HS-5 (cell line): ENCODE measurements at regions not wholly inside any gene's neighbourhood (a gene's known extent, or its start where the extent isn't known, plus 50 kb on each side); places are given as distances from the start of the nearest gene placed in this dataset.

Source experiments
- DNase-seq: peaks from one replicate; pipeline ENCODE4 v3.0.0-alpha.2; 2012; ENCODE audit warnings: low read depth

DNA sequence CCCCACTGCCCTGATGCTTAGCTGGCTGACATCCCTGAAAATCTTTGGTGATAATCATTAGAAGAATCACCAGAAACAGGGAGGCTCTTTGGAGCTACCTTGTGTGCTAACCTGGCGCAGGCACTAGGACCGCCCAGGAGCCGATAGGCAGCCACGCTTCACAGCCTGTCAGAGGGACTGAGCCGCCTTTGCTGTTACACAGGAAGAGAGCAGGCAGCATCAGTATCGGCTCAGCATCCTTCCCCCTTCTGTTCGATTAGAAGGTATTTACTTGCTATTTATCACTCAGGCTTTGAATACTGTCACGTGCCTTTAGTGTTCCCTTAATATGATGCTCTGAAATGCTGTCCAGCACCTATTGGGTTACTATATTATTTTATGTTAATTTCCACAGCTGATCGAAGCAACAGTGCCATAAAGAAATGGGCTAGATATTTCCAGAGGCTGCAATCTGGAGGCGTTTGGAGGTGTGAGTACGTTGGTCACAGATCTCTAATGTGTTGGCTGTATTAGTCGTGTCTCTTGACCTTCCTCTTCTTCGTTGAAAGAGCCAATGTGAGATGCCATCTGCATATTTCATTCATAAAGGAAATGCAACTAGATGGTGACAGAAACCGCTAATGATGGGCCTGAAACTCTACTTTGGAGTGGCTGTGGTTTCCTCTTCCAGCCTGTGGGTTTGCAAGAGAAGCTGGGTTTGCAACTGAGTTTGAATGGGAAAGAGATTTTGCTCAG, 110.4 kb upstream of the RAB27B start:
- DNase-seq, result no peak

DNA sequence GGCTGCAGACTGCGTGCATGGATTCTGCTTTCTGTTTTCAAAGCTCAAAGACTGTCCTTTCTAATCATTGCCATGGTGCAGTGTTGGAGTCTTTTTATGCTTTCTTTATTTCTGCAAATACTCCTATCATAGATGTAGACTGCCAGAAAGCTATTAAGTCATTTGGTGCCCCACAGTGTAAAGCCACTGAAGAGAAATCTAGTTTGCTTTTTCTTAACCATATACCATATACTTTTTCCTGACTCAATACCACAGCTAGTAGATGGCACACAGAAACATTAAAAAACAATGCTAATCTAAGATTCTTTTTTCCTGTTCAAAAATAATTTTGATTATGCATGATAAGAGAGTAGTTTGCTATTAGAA, 109.9 kb upstream of the RAB27B start:
- no peak for DNase-seq

DNA sequence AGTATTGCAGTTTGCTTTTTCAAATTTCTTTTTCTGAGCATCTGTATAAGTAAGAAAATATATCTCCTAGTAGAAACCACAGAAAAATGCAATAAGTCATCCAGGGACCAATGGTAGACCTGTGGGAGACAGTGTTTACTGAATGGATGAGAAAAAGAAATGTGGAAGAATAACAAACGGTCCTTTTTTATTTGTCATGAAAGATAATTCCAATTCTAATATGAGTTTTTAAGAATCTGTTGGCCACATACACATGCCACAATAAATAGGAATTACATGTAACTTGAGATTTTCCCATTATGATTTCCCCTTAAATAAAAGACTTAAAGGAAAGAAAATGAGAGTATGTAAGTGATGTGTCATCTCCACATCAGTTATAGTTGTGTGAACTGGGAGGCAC, 107.7 kb upstream of the RAB27B start:
- DNase-seq, result no peak

DNA sequence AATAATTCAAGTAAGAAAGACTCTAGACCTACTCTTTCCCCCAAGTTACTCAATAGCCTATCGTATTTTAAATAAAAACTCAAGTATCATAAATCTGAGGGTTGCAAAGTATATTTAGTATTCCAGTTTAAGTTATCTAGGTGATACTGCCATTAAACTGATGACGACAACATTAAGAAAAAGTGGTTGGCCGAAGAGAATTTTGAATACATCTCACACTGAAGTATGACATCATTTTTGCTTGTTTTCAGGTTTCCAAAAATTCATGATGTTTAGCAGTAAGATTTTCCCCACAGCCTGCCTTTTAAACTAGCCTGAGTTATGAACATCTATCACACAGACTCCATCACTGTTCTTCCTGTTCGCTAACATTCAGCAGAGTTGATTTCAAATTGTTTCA, 102.1 kb upstream of the RAB27B start:
- no peak for DNase-seq

DNA sequence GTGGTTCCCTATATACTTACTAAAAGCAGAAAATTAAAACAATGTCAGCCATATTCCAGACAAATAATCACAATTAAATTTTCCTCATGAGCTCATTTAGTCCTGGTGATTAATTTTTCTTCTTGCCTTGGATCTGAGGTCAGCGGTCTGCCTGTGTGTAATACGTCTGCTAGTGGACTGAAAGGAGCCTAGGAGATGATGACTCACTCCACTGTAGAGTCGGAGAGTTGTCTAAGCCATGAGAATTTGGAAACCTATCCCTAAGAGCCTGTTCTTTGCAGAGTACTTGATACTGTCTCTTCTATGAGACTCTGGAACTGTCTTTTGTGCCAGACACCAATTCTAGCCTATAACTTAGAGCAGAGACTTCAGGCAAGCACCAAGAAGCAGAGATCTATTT, 94.2 kb upstream of the RAB27B start:
- peak; percentile 30 for DNase-seq

DNA sequence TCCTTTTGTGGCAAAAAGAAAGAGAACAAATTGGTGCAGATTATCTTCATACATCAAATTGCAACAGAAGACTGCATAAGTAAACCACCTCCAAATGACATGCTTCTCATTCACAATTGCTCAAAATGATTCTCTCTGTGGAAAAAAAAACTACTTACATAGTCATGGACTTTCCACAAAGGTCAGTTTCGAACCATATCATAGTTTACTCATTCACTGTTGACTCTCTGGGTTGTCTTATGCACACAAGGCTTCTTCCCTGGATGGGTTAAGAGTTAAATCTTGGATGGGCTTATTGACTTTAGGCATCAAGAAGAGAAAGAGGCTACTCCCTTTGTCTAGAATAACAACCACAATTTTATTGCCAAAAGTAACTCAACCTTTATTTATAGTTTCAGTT, 91.3 kb upstream of the RAB27B start:
- no peak for DNase-seq

DNA sequence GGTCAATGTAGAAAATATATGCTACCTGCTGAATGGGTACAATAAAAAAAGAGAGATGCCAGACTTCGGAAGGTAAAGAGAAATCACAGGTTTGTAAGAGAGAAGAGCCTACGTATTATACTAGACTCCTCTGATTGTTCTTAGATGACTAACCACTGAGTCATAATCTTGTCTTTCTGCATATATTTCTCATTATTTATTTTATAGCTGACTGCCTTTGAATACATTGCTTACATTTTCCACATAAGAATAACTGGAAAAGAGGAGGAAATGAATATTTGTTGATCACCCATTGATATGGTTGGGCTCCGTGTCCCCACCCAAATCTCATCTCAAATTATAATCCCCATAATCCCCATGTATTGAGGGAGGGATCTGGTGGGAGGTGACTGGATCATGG, 90.3 kb upstream of the RAB27B start:
- DNase-seq, result peak; percentile 18

DNA sequence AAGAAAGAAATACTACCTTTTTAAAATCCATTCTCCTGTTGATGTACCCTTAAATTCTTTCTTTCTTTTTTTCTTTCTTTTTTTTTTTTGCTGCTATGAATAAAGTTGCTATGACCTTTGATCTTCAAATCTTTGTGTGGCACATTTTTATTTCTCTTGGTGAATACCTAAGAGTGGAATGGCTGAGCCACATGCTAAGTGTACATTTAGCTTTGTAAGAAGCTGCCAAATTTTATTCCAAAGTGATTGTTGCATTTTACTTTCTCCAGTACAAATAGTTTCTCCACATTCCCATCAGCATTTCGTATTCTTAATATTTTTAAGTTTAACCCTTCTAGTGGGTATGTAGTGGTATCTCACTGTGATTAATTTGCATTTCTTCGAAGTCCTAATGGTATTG, 88.8 kb upstream of the RAB27B start:
- DNase-seq, result no peak

DNA sequence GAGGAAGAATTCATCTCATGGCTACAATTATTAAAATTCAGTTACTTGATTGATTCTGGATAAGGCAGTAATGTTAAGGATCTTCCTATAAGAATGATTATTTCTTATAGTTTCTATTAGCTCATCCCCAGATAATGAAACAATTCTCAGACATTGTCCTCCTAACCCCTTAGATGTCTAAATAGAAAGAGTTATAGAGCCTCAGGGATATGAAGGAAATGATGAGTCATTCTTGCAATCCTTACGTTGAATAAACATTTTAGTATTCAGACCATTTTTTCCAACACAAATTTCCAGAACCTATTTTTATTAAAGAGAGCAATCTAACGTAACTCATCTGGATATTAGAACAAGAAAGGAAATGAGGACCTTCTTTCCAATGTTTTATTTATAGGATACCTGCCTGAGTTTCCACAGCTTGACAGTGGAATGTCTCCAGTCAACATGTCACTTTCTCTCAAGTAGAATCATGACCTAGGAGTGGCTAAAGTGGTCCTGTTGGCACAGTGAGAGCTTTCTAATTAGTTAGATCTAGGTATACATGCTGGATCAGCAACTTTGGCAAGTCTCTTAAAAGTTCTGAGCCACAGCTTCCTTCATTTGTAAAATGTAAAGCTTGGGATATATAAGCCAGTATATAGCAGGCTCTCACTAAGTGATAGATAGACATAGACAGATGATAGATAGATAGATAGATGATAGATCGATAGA, 88.0 kb upstream of the RAB27B start:
- peak; percentile 9 for DNase-seq

DNA sequence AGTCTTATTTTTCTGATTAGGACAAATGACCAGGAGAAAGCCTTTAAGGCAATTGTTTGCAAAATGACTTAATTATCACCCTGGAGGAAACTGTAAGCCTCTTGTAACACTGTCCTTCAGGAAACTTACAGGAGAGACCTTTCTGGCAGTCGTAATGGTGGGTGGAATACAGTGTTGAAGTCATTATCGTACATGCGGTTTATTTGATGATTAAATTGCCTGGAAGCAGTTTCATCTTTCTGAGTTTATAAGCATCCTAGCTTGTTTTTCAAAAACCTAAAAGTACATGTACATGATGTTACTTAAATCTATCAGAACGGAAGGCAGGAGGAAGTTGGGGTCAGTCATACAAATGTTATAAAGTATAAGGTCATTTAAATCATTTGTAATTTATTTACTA, 86.2 kb upstream of the RAB27B start:
- no peak for DNase-seq

DNA sequence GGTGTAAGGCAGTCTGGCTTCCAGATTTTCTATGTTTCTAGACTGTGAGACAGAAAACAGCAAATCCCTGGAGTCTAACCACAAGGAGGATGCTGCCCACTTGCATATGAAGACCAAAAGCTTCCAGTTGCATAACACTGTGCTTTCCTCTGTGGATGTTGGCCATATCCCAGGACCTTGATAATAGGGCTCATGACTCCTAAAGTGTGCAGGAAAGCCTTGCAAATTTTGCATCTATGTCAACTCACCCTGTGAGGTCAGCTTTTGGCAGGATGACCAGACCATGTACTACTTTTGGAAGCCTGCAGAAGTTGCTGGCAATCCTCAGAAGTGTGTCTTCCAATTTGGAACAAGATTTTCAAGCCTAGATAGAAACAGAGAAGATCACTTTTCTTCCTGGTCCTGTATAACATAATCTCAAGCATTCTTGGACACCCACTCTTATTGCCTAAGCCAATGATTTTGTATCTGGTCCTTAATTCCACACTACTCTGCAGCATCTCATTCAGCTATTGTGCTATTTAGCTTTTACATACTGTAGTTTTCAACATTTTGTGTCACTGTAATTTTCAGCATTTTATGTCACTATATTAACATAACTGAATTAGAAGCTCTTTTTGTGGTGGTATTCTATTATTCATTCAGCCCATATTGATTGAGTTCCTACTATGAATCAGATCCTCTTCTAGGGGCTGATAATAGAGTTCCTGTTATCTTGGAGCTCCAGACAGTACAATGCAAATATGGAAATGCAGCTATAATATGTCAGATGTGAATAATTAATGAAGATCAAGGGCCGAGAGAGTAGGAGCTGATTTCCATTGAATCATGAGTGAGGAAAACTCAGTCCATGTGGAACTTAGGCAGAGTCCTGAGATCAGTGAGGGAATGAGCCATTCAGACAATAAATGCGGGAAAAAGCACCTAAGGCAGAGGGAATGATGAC, 85.3 kb upstream of the RAB27B start:
- DNase-seq, result peak; percentile 71

DNA sequence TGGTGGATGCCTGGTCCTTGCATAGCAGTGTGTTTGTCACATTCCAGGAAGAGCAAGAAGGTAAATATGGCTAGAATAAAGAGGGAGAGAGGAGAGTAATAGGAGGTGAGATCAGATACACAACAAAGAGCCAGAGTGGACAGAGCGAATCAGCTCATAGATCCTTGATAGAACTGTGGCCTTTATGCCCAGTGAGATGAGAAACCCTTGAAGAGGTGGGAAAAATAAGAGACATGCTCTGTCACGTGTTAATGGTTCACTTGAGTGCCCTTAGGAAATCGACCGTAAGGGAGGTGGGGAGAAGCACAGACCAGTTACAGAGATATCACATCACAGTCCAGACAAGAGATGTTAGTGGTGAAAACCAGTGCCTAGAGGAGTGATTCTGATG, 84.7 kb upstream of the RAB27B start:
- no peak for DNase-seq

DNA sequence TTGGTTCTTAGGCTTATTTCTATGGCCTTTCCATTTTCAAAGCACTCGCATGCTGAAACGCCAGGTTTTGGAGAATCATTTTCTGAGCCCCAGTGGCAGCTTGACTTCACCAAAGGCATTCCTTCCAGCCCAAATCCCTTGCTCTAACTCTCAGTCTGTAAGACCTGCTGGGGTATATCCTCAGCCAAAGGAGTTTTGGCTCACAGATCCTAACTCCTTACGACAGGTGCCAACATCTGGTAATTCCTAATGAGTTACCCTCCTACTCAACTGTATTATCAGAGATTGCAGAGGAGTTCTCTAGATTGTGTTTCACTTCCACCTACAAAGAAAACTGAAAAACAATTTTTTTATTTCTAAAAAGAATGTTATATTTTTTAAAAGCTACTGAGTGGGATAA, 79.0 kb upstream of the RAB27B start:
- DNase-seq, result no peak

DNA sequence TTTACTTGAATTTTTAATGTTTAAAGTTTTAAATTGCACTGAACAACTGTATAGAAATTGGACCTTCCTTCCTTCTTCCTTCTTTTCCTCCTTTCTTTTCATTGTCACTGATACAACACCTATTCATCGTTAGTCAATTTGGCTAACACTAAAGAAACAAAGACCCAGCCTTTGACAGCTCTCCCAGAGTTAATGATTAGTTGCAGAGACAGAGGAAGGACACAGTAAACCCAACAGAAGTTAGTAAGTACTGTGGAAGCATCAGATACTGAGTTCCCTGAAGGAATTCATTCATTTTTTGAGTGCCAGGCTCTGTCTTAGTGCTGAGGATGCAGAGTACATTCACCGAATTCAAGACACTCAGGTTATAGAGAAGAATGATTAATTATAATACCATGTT, 77.9 kb upstream of the RAB27B start:
- DNase-seq, result no peak

DNA sequence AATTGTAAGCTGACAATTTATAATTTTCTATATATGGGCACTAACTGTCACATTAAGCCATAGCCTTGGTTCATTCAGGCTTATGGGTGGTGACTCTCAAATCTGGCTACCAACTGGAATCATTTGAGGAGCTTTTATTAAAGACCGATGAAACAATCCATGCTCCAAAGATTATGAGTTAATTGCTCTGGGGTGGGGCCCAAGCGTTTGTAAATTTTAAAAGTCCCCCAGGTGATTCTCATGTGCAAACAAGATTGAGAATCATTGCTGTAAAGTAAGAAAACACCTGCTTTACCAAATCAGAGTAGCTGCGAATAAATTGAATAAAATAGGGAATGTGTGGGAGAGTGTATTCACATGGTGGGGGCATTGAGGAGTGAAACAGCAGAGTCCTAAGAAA, 76.1 kb upstream of the RAB27B start:
- no peak for DNase-seq

DNA sequence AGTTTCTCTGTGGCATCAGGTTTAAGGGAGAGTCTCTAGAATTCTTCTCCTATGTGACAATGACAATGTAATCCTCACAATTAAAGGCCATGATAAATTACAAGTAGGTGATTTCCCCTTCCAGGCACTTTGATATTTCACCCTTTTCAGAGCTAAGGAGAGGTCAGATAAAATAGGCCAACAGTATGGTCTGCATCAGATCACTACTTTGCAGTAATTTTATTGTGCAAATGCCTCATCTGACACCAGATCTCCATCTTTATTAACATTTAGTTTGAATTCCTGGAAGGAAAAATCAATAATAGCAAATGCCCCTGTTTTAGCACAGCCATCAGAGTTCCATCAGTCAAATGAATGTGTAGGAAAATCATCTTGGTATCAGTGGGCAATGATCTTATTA, 72.8 kb upstream of the RAB27B start:
- DNase-seq, result no peak

DNA sequence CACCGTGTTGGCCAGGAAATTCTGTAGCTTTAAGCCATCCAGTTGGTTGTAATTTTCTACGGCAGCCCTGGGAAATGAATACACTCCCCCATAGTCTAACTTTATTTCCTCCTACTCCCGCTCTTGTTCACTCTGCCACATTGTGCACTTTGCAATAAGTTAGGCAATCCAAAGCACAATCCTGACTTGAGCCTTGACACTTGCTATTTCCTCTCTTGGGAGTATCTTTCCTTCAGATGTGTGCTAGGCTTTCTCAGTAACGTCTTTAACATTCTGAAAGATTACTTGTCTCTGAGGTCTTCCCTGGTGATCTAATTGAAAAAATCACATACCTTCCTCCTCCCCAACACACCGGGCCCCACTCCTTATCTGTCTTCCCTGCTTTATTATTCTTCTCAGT, 65.9 kb upstream of the RAB27B start:
- DNase-seq, result no peak

DNA sequence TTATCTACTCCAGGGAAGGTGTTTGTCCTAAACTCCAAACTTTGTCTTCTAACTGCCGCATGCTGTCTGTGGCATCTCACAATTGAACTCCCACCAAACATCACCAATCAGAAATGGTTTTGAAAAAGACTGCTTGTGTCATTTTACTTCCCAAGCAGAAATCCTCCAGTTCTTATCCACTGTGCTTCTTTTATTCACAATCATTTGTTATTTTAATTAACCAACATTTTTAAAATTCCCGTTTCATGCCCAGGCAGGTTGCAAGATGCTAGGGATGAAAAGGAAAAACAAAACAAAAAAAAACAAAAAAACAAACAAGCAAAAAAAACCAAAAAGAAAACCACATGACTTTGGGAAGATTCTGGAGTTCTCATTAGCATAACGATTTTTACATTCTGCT, 63.5 kb upstream of the RAB27B start:
- no peak for DNase-seq

DNA sequence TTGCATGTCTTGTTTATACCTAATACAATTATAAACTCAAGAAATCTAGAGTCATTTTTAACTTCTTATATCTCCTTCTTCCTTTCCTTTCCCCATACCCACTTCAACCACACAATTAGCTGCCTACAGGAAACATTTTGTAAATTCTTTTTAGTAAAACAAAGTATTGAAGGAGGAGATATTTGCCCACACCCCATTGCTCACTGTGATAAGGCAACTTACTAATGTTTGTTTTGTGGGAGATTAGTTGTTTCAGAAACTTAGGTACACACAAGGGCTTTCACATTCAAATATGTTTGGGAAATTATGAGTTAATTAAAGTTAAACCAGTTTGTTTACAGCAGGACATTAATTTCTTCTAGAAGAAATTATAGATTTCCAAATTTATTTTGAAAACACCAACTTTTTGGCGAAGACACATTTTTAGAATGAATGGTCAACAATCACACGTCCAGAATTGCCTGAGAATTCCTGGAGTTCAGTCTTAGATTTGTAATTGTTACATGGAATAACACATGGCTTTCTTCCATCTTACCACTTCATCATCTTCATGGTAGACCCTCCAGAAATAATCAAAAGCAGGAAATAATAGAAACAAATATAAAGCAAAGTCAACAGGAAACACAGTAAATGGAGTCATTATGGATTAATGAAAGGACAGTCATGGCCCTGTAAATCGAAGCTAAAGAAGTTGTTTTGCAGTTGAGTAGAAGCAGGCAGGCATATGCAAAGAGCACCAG, 62.5 kb upstream of the RAB27B start:
- no peak for DNase-seq

DNA sequence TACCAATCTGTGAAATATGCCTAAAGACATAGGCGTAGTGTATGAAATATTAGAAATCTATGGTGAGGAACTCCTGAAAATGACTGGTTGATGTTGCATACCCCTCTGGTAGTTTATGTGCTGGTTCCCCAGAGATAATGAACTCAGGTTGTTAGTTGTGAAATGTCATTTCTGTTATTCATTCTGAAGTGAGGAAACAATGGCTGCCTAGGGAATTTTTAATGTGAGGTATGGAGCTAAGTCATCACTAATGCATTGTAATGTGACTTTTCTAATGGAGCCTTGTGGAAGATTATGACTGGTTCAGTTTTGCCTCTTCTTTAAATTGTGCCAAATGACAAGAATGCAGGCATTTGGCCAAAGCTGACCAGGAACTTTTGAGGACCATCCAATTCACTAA, 61.6 kb upstream of the RAB27B start:
- no peak for DNase-seq

DNA sequence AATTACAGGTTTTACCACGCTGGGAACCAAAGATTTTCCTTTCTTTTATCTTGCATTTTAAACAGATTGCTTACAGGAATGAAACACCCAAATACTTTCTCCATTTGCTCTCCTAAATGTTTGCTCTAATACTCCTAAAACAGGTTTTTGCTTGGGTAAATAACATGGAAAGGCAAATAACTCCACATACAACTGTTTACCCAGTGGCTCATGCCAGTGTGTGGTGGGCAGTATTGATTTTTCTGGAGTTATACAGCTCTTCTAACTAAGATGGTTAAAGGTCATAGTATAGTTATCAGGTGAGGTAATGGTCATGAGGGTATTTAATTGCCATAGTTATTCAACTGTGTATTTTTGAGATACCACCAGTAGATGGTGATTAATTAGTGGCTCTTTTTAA, 61.2 kb upstream of the RAB27B start:
- no peak for DNase-seq
